ENCODE measurements at regions not wholly inside any gene's neighbourhood (a gene's known extent, or its start where the extent isn't known, plus 50 kb on each side); places are given as distances from the start of the nearest gene placed in this dataset.

- Mint-ChIP-seq H3K4me3 (no peak overlapping the region), H3K27ac (peak overlapping the region; percentile 49), H3K4me1 (peaks cover 20% of the 10 kb centered on the region), H3K9me3 (peaks cover 9% of the 10 kb centered on the region), H3K27me3 (ENCODE audit: low read depth) (no peaks in the 10 kb centered on the region), H3K36me3 (no peaks in the 10 kb centered on the region)
- no peak for TF ChIP-seq CTCF (IDR thresholded peaks at IDR 0.05; ENCODE audit: unreplicated experiment)
- DNase-seq (ENCODE audit: low spot score in 2 of 2, unreplicated experiment in 2 of 2): no peak
Measured at GRCh38 chr3:7871003-7871560, 630.5 kb upstream of the LMCD1 start.

GRCh38 chr3:7874116-7874515, 627.5 kb upstream of the LMCD1 start:
- Mint-ChIP-seq H3K9me3 (peaks cover 5% of the 10 kb centered on the region), H3K36me3 (no peaks in the 10 kb centered on the region), H3K27me3 (ENCODE audit: low read depth) (no peaks in the 10 kb centered on the region), H3K27ac (no peak overlapping the region), H3K4me3 (no peak overlapping the region), H3K4me1 (peaks cover 33% of the 10 kb centered on the region)
- no peak for DNase-seq (ENCODE audit: low spot score in 2 of 2, unreplicated experiment in 2 of 2)
- no peak for TF ChIP-seq CTCF (IDR thresholded peaks at IDR 0.05; ENCODE audit: unreplicated experiment)

GRCh38 chr3:7875925-7876324, 625.7 kb upstream of the LMCD1 start:
- Mint-ChIP-seq H3K4me3 (no peak overlapping the region), H3K27me3 (ENCODE audit: low read depth) (no peaks in the 10 kb centered on the region), H3K36me3 (no peaks in the 10 kb centered on the region), H3K27ac (peak overlapping the region; percentile 83), H3K9me3 (peaks cover 13% of the 10 kb centered on the region), H3K4me1 (peaks cover 29% of the 10 kb centered on the region)
- no peak for TF ChIP-seq CTCF (IDR thresholded peaks at IDR 0.05; ENCODE audit: unreplicated experiment)
- no peak for DNase-seq (ENCODE audit: low spot score in 2 of 2, unreplicated experiment in 2 of 2)

GRCh38 chr3:7876741-7877297, 624.8 kb upstream of the LMCD1 start:
- peaks cover 25% of the 10 kb centered on the region for H3K4me1 Mint-ChIP-seq
- H3K36me3 Mint-ChIP-seq: no peaks in the 10 kb centered on the region
- H3K4me3 Mint-ChIP-seq: no peak overlapping the region
- no peaks in the 10 kb centered on the region for H3K27me3 Mint-ChIP-seq (ENCODE audit: low read depth)
- peak overlapping the region; percentile 83 for H3K27ac Mint-ChIP-seq
- no peak for TF ChIP-seq CTCF (IDR thresholded peaks at IDR 0.05; ENCODE audit: unreplicated experiment)
- H3K9me3 Mint-ChIP-seq: peaks cover 13% of the 10 kb centered on the region
- DNase-seq (ENCODE audit: low spot score in 2 of 2, unreplicated experiment in 2 of 2): no peak

- no peaks in the 10 kb centered on the region for H3K36me3 Mint-ChIP-seq
- H3K4me3 Mint-ChIP-seq: no peak overlapping the region
- H3K27me3 Mint-ChIP-seq (ENCODE audit: low read depth): no peaks in the 10 kb centered on the region
- no peak for TF ChIP-seq CTCF (IDR thresholded peaks at IDR 0.05; ENCODE audit: unreplicated experiment)
- H3K9me3 Mint-ChIP-seq: peaks cover 17% of the 10 kb centered on the region
- no peak for DNase-seq (ENCODE audit: low spot score in 2 of 2, unreplicated experiment in 2 of 2)
- no peak overlapping the region for H3K27ac Mint-ChIP-seq
- peaks cover 25% of the 10 kb centered on the region for H3K4me1 Mint-ChIP-seq
Measured at GRCh38 chr3:7877312-7877711, 624.3 kb upstream of the LMCD1 start.

All from mesothelial cell of epicardium (in vitro differentiated cells).